ENCODE measurements at regions not wholly inside any gene's neighbourhood (a gene's known extent, or its start where the extent isn't known, plus 50 kb on each side); places are given as distances from the start of the nearest gene placed in this dataset.

DNA sequence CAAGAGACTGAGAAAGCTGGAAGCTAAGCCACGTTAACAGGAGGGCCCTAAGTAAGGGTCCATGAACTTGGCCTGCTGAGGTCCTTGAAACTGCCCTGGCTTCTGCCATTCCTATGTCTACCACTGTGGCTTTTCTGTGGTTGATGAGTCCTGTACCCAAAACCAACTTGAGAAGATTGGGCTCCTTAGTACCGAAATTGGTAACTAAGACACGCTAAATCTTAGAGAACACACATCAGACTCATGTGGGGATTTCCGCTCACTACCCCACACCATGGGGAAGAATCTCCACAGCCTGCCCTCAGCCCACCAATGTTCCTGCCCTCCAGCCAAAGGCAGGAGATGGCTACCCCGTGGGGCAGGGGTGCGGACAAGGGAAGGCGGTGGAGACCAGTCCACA is 232.9 kb downstream of the SPTSSA start:
- Mint-ChIP-seq H3K4me3 (ENCODE audit: unreplicated experiment) (no peak overlapping the region), H3K4me1 (ENCODE audit: low read depth, unreplicated experiment) (peaks cover 5% of the 10 kb centered on the region), H3K27me3 (ENCODE audit: unreplicated experiment) (peaks cover 3% of the 10 kb centered on the region), H3K36me3 (ENCODE audit: unreplicated experiment) (no peaks in the 10 kb centered on the region), H3K27ac (ENCODE audit: unreplicated experiment) (no peak overlapping the region), H3K9me3 (ENCODE audit: unreplicated experiment) (peaks cover 7% of the 10 kb centered on the region)
- DNase-seq = no peak
- no peak for TF ChIP-seq CTCF (IDR thresholded peaks at IDR 0.05; ENCODE audit: partially characterized antibody, unreplicated experiment)

GRCh38 chr14:34228650-34228976 is 233.4 kb downstream of the SPTSSA start:
- peaks cover 7% of the 10 kb centered on the region for H3K9me3 Mint-ChIP-seq (ENCODE audit: unreplicated experiment)
- no peak overlapping the region for H3K27ac Mint-ChIP-seq (ENCODE audit: unreplicated experiment)
- H3K4me1 Mint-ChIP-seq (ENCODE audit: low read depth, unreplicated experiment) = peaks cover 10% of the 10 kb centered on the region
- H3K27me3 Mint-ChIP-seq (ENCODE audit: unreplicated experiment) = peaks cover 3% of the 10 kb centered on the region
- no peak for TF ChIP-seq CTCF (IDR thresholded peaks at IDR 0.05; ENCODE audit: partially characterized antibody, unreplicated experiment)
- no peak for DNase-seq
- no peak overlapping the region for H3K4me3 Mint-ChIP-seq (ENCODE audit: unreplicated experiment)
- H3K36me3 Mint-ChIP-seq (ENCODE audit: unreplicated experiment) = no peaks in the 10 kb centered on the region

GRCh38 chr14:34227834-34228649 is 234.0 kb downstream of the SPTSSA start:
- peak; percentile 82 for DNase-seq
- Mint-ChIP-seq H3K9me3 (ENCODE audit: unreplicated experiment) (peaks cover 7% of the 10 kb centered on the region), H3K4me1 (ENCODE audit: low read depth, unreplicated experiment) (peaks cover 13% of the 10 kb centered on the region), H3K27me3 (ENCODE audit: unreplicated experiment) (peaks cover 5% of the 10 kb centered on the region), H3K27ac (ENCODE audit: unreplicated experiment) (no peak overlapping the region), H3K4me3 (ENCODE audit: unreplicated experiment) (peak overlapping the region; percentile 43), H3K36me3 (ENCODE audit: unreplicated experiment) (no peaks in the 10 kb centered on the region)
- TF ChIP-seq CTCF (IDR thresholded peaks at IDR 0.05; ENCODE audit: partially characterized antibody, unreplicated experiment) = peak; percentile 68

DNA sequence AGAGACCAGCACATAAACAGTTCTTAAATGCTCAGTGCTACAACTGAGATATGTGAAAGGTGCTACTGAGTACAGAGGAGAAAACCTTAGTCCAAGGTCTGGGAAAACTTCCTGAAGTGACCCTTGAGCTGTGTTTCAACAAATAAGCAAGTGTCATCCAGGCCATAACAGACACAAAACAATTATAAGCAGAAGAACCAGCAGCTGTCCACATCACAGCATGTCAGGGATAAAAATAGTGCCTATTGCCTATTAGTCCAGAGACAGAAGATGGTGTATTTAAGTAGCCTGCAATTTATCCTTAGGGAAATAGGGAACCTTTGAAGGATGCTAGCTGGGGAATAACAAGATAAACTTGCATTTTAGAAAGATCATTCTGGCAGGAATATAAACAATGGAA is 237.8 kb downstream of the SPTSSA start:
- H3K4me1 Mint-ChIP-seq (ENCODE audit: low read depth, unreplicated experiment) = peaks cover 13% of the 10 kb centered on the region
- H3K27ac Mint-ChIP-seq (ENCODE audit: unreplicated experiment) = no peak overlapping the region

More for the DNA sequence above, 237.8 kb downstream of the SPTSSA start:
- Mint-ChIP-seq H3K4me3 (ENCODE audit: unreplicated experiment) (no peak overlapping the region), H3K36me3 (ENCODE audit: unreplicated experiment) (no peaks in the 10 kb centered on the region), H3K9me3 (ENCODE audit: unreplicated experiment) (peaks cover 3% of the 10 kb centered on the region), H3K27me3 (ENCODE audit: unreplicated experiment) (peaks cover 5% of the 10 kb centered on the region)
- TF ChIP-seq CTCF (IDR thresholded peaks at IDR 0.05; ENCODE audit: partially characterized antibody, unreplicated experiment) = no peak
- DNase-seq = no peak
